Activated B cell treated with CpG ODN at 0.5 μM for 24 hours (primary cell): ENCODE measurements at regions not wholly inside any gene's neighbourhood (a gene's known extent, or its start where the extent isn't known, plus 50 kb on each side); places are given as distances from the start of the nearest gene placed in this dataset.
"Not testable (repeated sequence)": the region's sequence is repeated elsewhere in the genome, so short reads cannot be mapped to it uniquely, and the experiment has no call there.

Experiments
- ATAC-seq: fragments of 200-7000 bp; cut with Tn5 transposase; one replicate; pipeline ENCODE4 v1.10.0; 2021; ENCODE audit warnings: low read depth, mild to moderate bottlenecking, moderate library complexity
- CTCF ChIA-PET: fragments of 350-600 bp; sonication (Branson Sonifier 250); formaldehyde crosslinking; loops from one replicate; lab custom pipeline; 2021; ENCODE audit warnings: antibody characterized with exemption; lab: Charles Lee
- POLR2A ChIA-PET: fragments of 350-600 bp; sonication (Branson Sonifier 250); formaldehyde crosslinking; loops from one replicate; lab custom pipeline; 2021; ENCODE audit warnings: antibody characterized with exemption; lab: Charles Lee
- DNase-seq: peaks from one replicate; pipeline ENCODE4 v3.0.0; 2022
- H3K27ac Mint-ChIP-seq: one replicate; pipeline ENCODE4 v1.8.0; 2020; ENCODE audit warnings: mixed read lengths
- H3K27me3 Mint-ChIP-seq: one replicate; pipeline ENCODE4 v1.8.0; 2021; ENCODE audit warnings: mixed read lengths
- H3K36me3 Mint-ChIP-seq: one replicate; pipeline ENCODE4 v1.8.0; 2021; ENCODE audit warnings: low read depth, mixed read lengths
- H3K4me1 Mint-ChIP-seq: one replicate; pipeline ENCODE4 v1.8.0; 2021; ENCODE audit warnings: mixed read lengths
- H3K4me3 Mint-ChIP-seq: one replicate; pipeline ENCODE4 v1.8.0; 2020; ENCODE audit warnings: mild to moderate bottlenecking, mixed read lengths
- H3K9me3 Mint-ChIP-seq: one replicate; pipeline ENCODE4 v1.8.0; 2020; ENCODE audit warnings: mixed read lengths
- intact Hi-C: fragments of 100-400 bp; cut with micrococcal nuclease; formaldehyde crosslinking; loops from one replicate; pipeline ENCODE4 v1.15.1; 2024

- H3K27me3 Mint-ChIP-seq, H3K9me3 Mint-ChIP-seq, POLR2A ChIA-PET, H3K4me3 Mint-ChIP-seq, intact Hi-C loops, CTCF ChIA-PET, H3K4me1 Mint-ChIP-seq, H3K36me3 Mint-ChIP-seq, DNase-seq, H3K27ac Mint-ChIP-seq, ATAC-seq: not testable (repeated sequence)
Observed at GRCh38 chr14:19162920-19163319, 195.7 kb downstream of the POTEM start.

- ATAC-seq, H3K27me3 Mint-ChIP-seq, H3K4me1 Mint-ChIP-seq, intact Hi-C loops, DNase-seq, H3K4me3 Mint-ChIP-seq, POLR2A ChIA-PET, H3K36me3 Mint-ChIP-seq, H3K27ac Mint-ChIP-seq, CTCF ChIA-PET, H3K9me3 Mint-ChIP-seq: not testable (repeated sequence)
Observed at GRCh38 chr14:19163891-19164290, 196.7 kb downstream of the POTEM start.

- DNase-seq, ATAC-seq, H3K27me3 Mint-ChIP-seq, H3K4me3 Mint-ChIP-seq, CTCF ChIA-PET, intact Hi-C loops, H3K9me3 Mint-ChIP-seq, H3K4me1 Mint-ChIP-seq, H3K27ac Mint-ChIP-seq, H3K36me3 Mint-ChIP-seq, POLR2A ChIA-PET: not testable (repeated sequence)
Observed at GRCh38 chr14:19164426-19164825, 197.2 kb downstream of the POTEM start.

DNA sequence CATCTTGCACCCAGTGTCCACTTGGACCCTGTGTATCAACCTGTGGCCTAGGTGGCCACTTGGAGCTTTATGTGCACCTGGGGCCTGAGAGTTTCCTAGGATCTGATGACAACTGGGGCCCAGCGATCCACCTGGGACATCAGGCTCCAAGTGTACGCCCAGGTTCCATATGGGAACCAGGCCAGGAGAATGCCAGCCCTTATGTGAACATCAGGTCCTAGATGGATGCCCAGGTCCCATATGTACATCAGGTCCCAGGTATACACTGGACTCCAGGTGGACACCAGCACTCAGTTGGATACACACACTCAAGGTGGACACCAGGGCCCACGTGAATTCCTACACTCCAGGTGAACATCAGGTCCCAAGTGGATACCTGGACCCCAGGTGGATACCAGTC is 198.8 kb downstream of the POTEM start:
- H3K9me3 Mint-ChIP-seq, POLR2A ChIA-PET, H3K4me3 Mint-ChIP-seq, H3K36me3 Mint-ChIP-seq, CTCF ChIA-PET, H3K4me1 Mint-ChIP-seq, H3K27ac Mint-ChIP-seq, intact Hi-C loops, DNase-seq, H3K27me3 Mint-ChIP-seq, ATAC-seq: not testable (repeated sequence)

GRCh38 chr14:19167454-19168190 is 200.4 kb downstream of the POTEM start:
- DNase-seq, H3K27me3 Mint-ChIP-seq, CTCF ChIA-PET, H3K4me1 Mint-ChIP-seq, ATAC-seq, POLR2A ChIA-PET, intact Hi-C loops, H3K27ac Mint-ChIP-seq, H3K36me3 Mint-ChIP-seq, H3K9me3 Mint-ChIP-seq, H3K4me3 Mint-ChIP-seq: not testable (repeated sequence)

DNA sequence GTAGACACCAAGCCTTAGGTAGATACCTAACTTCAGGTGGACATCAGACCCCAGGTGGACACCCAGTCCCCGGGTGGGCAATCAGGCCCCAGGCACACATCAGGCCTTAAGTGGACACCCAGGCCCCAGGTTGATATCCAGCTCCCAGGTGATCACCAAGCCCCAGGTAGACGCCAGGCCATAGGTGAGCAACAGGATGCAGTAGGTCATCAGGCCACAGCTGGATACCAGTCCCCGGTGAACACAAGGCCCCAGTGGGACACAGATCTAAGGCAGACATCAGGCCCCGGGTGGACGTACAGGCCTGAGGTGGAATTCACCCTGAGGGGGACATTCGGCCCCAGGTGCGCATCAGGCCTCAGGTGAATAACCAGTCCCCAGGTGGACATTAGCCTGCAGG is 201.0 kb downstream of the POTEM start:
- DNase-seq, H3K4me3 Mint-ChIP-seq, H3K9me3 Mint-ChIP-seq, H3K27me3 Mint-ChIP-seq, H3K4me1 Mint-ChIP-seq, CTCF ChIA-PET, H3K27ac Mint-ChIP-seq, H3K36me3 Mint-ChIP-seq, POLR2A ChIA-PET, intact Hi-C loops, ATAC-seq: not testable (repeated sequence)

GRCh38 chr14:19169561-19170362 is 202.5 kb downstream of the POTEM start:
- H3K36me3 Mint-ChIP-seq, H3K27me3 Mint-ChIP-seq, ATAC-seq, H3K27ac Mint-ChIP-seq, H3K9me3 Mint-ChIP-seq, H3K4me1 Mint-ChIP-seq, POLR2A ChIA-PET, intact Hi-C loops, DNase-seq, H3K4me3 Mint-ChIP-seq, CTCF ChIA-PET: not testable (repeated sequence)

GRCh38 chr14:19172745-19173144 is 205.5 kb downstream of the POTEM start:
- CTCF ChIA-PET, POLR2A ChIA-PET, H3K4me3 Mint-ChIP-seq, H3K36me3 Mint-ChIP-seq, H3K9me3 Mint-ChIP-seq, H3K27me3 Mint-ChIP-seq, ATAC-seq, H3K4me1 Mint-ChIP-seq, intact Hi-C loops, DNase-seq, H3K27ac Mint-ChIP-seq: not testable (repeated sequence)

GRCh38 chr14:19173188-19173587 is 206.0 kb downstream of the POTEM start:
- H3K27ac Mint-ChIP-seq, H3K4me1 Mint-ChIP-seq, H3K36me3 Mint-ChIP-seq, intact Hi-C loops, H3K27me3 Mint-ChIP-seq, H3K9me3 Mint-ChIP-seq, CTCF ChIA-PET, H3K4me3 Mint-ChIP-seq, ATAC-seq, POLR2A ChIA-PET, DNase-seq: not testable (repeated sequence)

DNA sequence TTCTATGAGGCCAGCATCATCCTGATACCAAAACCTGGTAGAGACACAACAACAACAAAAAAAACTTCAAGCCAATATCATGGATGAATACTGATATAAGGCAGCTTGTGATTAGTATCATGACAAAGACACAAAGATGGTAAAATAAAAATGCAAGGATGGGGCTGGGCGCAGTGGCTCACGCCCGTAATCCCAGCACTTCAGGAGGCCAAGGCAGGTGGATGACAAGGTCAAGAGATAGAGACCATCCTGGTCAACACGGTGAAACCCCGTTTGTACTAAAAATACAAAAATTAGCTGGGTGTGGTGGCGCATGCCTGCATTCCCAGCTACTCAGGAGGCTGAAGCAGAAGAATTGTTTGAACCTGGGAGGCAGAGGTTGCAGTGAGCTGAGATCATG is 210.2 kb downstream of the POTEM start:
- H3K4me1 Mint-ChIP-seq, DNase-seq, ATAC-seq, POLR2A ChIA-PET, H3K27ac Mint-ChIP-seq, intact Hi-C loops, CTCF ChIA-PET, H3K4me3 Mint-ChIP-seq, H3K9me3 Mint-ChIP-seq, H3K27me3 Mint-ChIP-seq, H3K36me3 Mint-ChIP-seq: not testable (repeated sequence)

DNA sequence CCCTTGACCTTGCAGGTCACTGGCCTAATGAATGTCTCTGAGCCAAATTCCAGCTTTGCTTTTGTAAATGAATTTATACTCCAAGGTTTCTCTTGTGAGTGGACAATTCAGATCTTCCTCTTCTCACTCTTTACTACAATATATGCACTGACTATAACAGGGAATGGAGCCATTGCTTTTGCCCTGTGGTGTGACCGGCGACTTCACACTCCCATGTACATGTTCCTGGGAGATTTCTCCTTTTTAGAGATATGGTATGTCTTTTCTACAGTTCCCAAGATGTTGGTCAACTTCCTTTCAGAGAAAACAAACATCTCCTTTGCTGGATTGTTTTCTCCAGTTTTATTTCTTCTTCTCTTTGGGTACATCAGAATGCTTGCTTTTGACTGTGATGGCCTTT is 213.1 kb downstream of the POTEM start:
- H3K36me3 Mint-ChIP-seq, H3K27ac Mint-ChIP-seq, CTCF ChIA-PET, H3K4me1 Mint-ChIP-seq, intact Hi-C loops, POLR2A ChIA-PET, DNase-seq, H3K27me3 Mint-ChIP-seq, H3K9me3 Mint-ChIP-seq, ATAC-seq, H3K4me3 Mint-ChIP-seq: not testable (repeated sequence)

GRCh38 chr14:19180881-19181280 is 213.6 kb downstream of the POTEM start:
- H3K4me1 Mint-ChIP-seq, intact Hi-C loops, H3K36me3 Mint-ChIP-seq, POLR2A ChIA-PET, H3K9me3 Mint-ChIP-seq, DNase-seq, H3K4me3 Mint-ChIP-seq, CTCF ChIA-PET, H3K27me3 Mint-ChIP-seq, ATAC-seq, H3K27ac Mint-ChIP-seq: not testable (repeated sequence)
